PC-9 (cell line): ENCODE measurements at regions not wholly inside any gene's neighbourhood (a gene's known extent, or its start where the extent isn't known, plus 50 kb on each side); places are given as distances from the start of the nearest gene placed in this dataset.

Source experiments
- BruUV-seq: library from RNA; stranded (reverse); fragments of 400-500 nt; replicated peaks from 2 replicates; lab custom pipeline; 2021; lab: Mats Ljungman, UMichigan
- CTCF ChIA-PET: fragments of 300-600 bp; sonication (Branson Sonifier 250); formaldehyde crosslinking; loops from one replicate; lab custom pipeline; 2022; ENCODE audit warnings: antibody characterized with exemption; lab: Charles Lee
- POLR2A ChIA-PET: fragments of 300-600 bp; sonication (Branson Sonifier 250); formaldehyde crosslinking; loops from one replicate; lab custom pipeline; 2022; ENCODE audit warnings: antibody characterized with exemption; ENCODE audit not compliant: unreplicated experiment; lab: Charles Lee
- DNase-seq, 2 experiments: peaks; one replicate each; pipeline versions ENCODE4 v3.0.0 to v3.0.0-alpha.2; 2015 to 2022; ENCODE audit warnings: mixed read lengths in 1 of 2
- H2AFZ ChIP-seq: fragments of 200-600 bp; sonication (generic); 2 replicates; pipeline ENCODE4 v1.8.1; 2017; ENCODE audit warnings: antibody characterized with exemption
- H3F3A ChIP-seq: fragments of 200-600 bp; sonication (generic); 2 replicates; pipeline ENCODE4 v1.8.1; 2017; ENCODE audit warnings: antibody characterized with exemption, mild to moderate bottlenecking, low read depth; ENCODE audit not compliant: insufficient read depth
- H3K27ac ChIP-seq: fragments of 200-600 bp; sonication (generic); 2 replicates; pipeline ENCODE4 v1.6.1; 2016; ENCODE audit warnings: mixed run types
- H3K27me3 ChIP-seq: fragments of 200-600 bp; sonication (generic); 2 replicates; pipeline ENCODE4 v1.6.1; 2016; ENCODE audit warnings: low read depth, mixed run types; ENCODE audit not compliant: insufficient read depth
- H3K36me3 ChIP-seq: fragments of 200-600 bp; sonication (generic); 2 replicates; pipeline ENCODE4 v1.6.1; 2016; ENCODE audit warnings: low read depth, mixed run types
- H3K4me1 ChIP-seq: fragments of 200-600 bp; sonication (generic); replicated peaks from 2 replicates; pipeline ENCODE4 v1.6.1; 2016; ENCODE audit warnings: mixed run types; ENCODE audit not compliant: insufficient read depth
- H3K4me2 ChIP-seq: fragments of 200-600 bp; sonication (generic); 2 replicates; pipeline ENCODE4 v1.6.1; 2017; ENCODE audit warnings: mixed run types
- H3K4me3 ChIP-seq: fragments of 200-600 bp; sonication (generic); 2 replicates; pipeline ENCODE4 v1.6.1; 2016; ENCODE audit warnings: mixed run types
- H3K79me2 ChIP-seq: fragments of 200-600 bp; sonication (generic); 2 replicates; pipeline ENCODE4 v1.6.1; 2017; ENCODE audit warnings: low read depth, mixed run types
- H3K9me2 ChIP-seq: fragments of 200-600 bp; sonication (generic); 2 replicates; pipeline ENCODE4 v1.8.1; 2017; ENCODE audit warnings: mild to moderate bottlenecking; ENCODE audit not compliant: insufficient read depth
- H3K9me3 ChIP-seq: fragments of 200-600 bp; sonication (generic); 2 replicates; pipeline ENCODE4 v1.8.1; 2016; ENCODE audit warnings: low read depth; ENCODE audit not compliant: insufficient read depth
- H4K20me1 ChIP-seq: fragments of 200-600 bp; sonication (generic); 2 replicates; pipeline ENCODE4 v1.8.1; 2017; ENCODE audit not compliant: insufficient read depth
- CTCF ChIP-seq: fragments of 200-600 bp; sonication (generic); conservative IDR thresholded peaks from 2 replicates; pipeline ENCODE4 v1.6.1; 2017; ENCODE audit warnings: mixed run types, antibody characterized with exemption, mild to moderate bottlenecking, moderate library complexity
- EZH2 ChIP-seq: fragments of 200-600 bp; sonication (generic); IDR thresholded peaks from 2 replicates; pipeline ENCODE4 v1.8.0; 2017; ENCODE audit warnings: antibody characterized with exemption, low read depth
- intact Hi-C: fragments of 100-400 bp; cut with micrococcal nuclease; formaldehyde crosslinking; loops from one replicate; pipeline ENCODE4 v1.10.0; 2022; ENCODE audit not compliant: unreplicated experiment

GRCh38 chr4:38535717-38536116 is 128.3 kb upstream of the KLF3 start:
- intact Hi-C loops = no loop called here
- H3K4me1 ChIP-seq = peaks cover 5% of the 10 kb centered on the region
- H3K27ac ChIP-seq = no peak overlapping the region
- H3K4me3 ChIP-seq = no peak overlapping the region
- H3K9me2 ChIP-seq = no peaks in the 10 kb centered on the region
- BruUV-seq = no TSS peak
- H3F3A ChIP-seq = no peaks in the 10 kb centered on the region
- TF ChIP-seq EZH2 = no peak
- no peak for TF ChIP-seq CTCF
- H3K36me3 ChIP-seq = no peaks in the 10 kb centered on the region
- no peak overlapping the region for H3K4me2 ChIP-seq
- H3K9me3 ChIP-seq = no peaks in the 10 kb centered on the region
- H2AFZ ChIP-seq = no peak overlapping the region
- no peaks in the 10 kb centered on the region for H3K79me2 ChIP-seq
- H4K20me1 ChIP-seq = no peaks in the 10 kb centered on the region
- no peaks in the 10 kb centered on the region for H3K27me3 ChIP-seq
- POLR2A ChIA-PET = no interaction called here
- DNase-seq = no peak
- CTCF ChIA-PET = no interaction called here

- CTCF ChIA-PET = no interaction called here
- Histone ChIP-seq H3K4me1 (no peaks in the 10 kb centered on the region), H3F3A (no peaks in the 10 kb centered on the region), H3K9me2 (no peaks in the 10 kb centered on the region), H3K4me2 (no peak overlapping the region), H3K27me3 (no peaks in the 10 kb centered on the region), H3K4me3 (no peak overlapping the region), H4K20me1 (no peaks in the 10 kb centered on the region), H3K9me3 (no peaks in the 10 kb centered on the region), H3K36me3 (no peaks in the 10 kb centered on the region), H3K27ac (no peak overlapping the region), H3K79me2 (no peaks in the 10 kb centered on the region), H2AFZ (no peak overlapping the region)
- POLR2A ChIA-PET = no interaction called here
- no peak for DNase-seq
- TF ChIP-seq EZH2 (no peak), CTCF (no peak)
- no TSS peak for BruUV-seq
- intact Hi-C loops = no loop called here
Observed at GRCh38 chr4:38536716-38537115, 127.3 kb upstream of the KLF3 start.

GRCh38 chr4:38537666-38538065 is 126.3 kb upstream of the KLF3 start:
- H3K36me3 ChIP-seq = no peaks in the 10 kb centered on the region
- POLR2A ChIA-PET = no interaction called here

More at GRCh38 chr4:38537666-38538065, 126.3 kb upstream of the KLF3 start:
- Histone ChIP-seq H3K9me2 (no peaks in the 10 kb centered on the region), H3K4me1 (no peaks in the 10 kb centered on the region), H3K27ac (no peak overlapping the region), H3K27me3 (no peaks in the 10 kb centered on the region), H3F3A (no peaks in the 10 kb centered on the region), H3K79me2 (no peaks in the 10 kb centered on the region), H2AFZ (no peak overlapping the region), H4K20me1 (no peaks in the 10 kb centered on the region), H3K9me3 (no peaks in the 10 kb centered on the region), H3K4me3 (no peak overlapping the region), H3K4me2 (no peak overlapping the region)
- intact Hi-C loops = no loop called here
- no peak for TF ChIP-seq EZH2
- no peak for TF ChIP-seq CTCF
- CTCF ChIA-PET = no interaction called here
- DNase-seq = no peak
- no TSS peak for BruUV-seq
